ENCODE measurements at regions not wholly inside any gene's neighbourhood (a gene's known extent, or its start where the extent isn't known, plus 50 kb on each side); places are given as distances from the start of the nearest gene placed in this dataset.
"Not testable (repeated sequence)": the region's sequence is repeated elsewhere in the genome, so short reads cannot be mapped to it uniquely, and the experiment has no call there.

GRCh38 chr6:81326881-81327561, 425.5 kb downstream of the TENT5A start:
- peak; percentile 12 for DNase-seq

DNA sequence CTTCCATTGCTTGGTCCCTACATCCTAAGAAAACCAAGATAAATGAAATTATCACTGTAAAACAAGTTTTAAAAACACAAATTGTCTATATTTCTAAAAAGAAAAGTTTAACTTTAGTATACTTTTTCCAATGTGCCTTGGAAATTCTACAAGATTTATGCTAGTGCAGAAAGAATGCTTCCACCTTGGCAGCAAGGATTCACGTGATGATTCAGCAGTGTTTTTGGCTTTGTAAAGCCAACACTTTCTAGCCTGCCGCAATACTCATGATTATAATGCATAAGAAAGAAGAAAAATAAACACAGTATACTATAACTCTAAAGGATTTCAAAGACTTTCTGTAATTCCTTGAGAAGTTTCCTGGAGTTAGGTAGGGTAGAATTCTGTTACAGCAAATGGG, 442.7 kb downstream of the TENT5A start:
- peak; percentile 6 for DNase-seq

- DNase-seq: no peak
Measured at GRCh38 chr6:81308577-81309279, 443.8 kb downstream of the TENT5A start.

DNA sequence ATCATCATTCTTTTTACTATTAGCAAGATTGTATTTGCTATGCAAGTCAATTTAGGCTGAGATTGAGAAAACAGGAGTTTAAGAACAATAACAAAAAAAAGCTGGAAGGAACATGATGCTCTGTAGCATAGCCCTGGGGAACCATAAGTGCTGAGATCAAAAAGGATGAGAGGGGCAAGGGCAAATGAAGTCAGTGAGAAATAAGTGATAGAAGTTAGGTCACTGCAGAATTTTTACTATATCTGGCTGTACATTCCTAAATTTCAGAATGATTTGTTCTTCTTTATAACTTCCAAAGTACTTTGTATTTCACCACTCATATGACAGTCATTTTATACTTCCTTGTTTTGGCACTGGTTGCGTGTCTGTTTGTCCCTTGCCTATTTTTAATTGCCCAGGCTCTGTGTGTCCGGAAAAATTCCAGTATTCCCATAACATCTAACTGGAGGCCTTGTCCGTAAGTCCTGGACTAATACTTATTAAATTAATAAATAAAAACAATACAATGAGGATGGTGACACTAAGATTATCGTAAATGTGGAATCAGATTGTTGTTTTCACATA, 444.7 kb downstream of the TENT5A start:
- no peak for DNase-seq

- DNase-seq: peak; percentile 31
Measured at GRCh38 chr6:81304466-81304865, 448.0 kb downstream of the TENT5A start.

- no peak for DNase-seq
Measured at GRCh38 chr6:81300961-81301360, 451.5 kb downstream of the TENT5A start.

GRCh38 chr6:81298751-81299150, 453.7 kb downstream of the TENT5A start:
- no peak for DNase-seq

DNA sequence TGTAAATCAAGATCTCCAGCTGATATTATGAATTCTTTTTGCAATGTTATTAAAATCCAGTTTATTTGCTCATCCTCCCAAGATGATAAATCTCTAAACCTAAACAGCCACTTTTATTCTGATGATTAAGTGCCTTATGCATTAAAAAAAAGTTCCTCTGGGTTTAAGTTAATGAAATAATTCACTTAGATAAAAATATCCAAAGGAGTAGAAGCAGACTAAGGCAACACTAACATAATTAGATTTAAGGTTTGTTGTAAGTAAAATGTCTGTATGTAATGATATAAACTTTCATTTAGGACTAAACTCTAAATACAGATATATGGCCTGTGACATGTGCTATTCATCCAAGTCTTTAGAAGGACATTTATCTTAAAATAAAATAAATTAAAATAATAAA, 457.2 kb downstream of the TENT5A start:
- no peak for DNase-seq

- DNase-seq: no peak
Measured at GRCh38 chr6:81293896-81294295, 458.6 kb downstream of the TENT5A start.

GRCh38 chr6:81289229-81289628, 463.3 kb downstream of the TENT5A start:
- no peak for DNase-seq

GRCh38 chr6:81265106-81265505, 487.4 kb downstream of the TENT5A start:
- peak; percentile 48 for DNase-seq

DNA sequence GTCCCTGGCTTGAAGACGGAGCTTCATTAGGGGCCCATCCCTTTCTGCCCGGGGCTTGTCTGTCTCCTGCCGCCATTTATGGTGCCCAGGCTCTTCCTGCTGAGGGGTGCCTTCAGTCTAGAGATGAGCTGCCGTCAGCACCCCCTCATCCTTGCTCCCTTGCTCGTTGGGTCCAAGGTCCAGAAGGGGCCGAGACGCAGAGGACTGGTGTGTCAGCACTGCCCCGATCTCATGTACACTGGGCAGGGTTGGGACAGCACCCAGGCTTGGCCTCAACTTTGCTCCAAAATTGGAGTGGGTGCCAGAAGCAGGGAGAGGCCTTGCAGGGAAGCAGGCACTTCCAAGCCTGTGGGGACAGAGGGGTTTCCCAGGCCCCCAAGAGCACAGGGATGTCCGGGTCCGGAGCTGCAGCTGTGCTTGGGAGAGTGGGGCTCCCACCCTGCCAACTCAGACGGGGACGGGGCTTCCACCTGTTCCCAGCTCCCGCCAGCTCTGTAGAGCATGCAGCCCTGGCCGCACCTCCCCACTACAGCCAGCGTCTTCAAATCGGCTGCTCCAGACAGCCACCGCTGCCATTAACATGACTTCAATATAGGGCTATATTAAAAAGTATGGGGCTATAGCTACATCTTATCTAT, 488.8 kb downstream of the TENT5A start:
- DNase-seq: no peak

DNA sequence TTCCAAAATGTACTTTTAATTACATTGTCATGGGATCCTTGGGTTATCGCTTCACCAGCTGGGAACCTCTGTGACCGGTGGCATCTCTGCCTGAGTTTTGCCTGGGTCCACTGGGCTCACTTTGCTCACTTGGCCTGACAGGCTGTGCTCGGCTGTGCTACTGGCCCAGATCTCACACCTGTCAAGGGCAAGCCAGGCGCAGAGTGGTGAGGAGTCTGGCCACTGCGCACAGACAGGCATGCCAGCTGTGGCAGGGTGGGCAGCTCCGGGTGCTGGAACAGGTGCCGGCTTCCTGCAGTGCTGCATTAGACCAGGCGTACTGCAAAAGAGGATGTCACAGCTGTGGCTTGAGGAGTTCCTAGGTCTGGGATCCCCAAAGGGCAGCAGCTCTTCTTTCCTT, 489.8 kb downstream of the TENT5A start:
- DNase-seq: no peak

DNA sequence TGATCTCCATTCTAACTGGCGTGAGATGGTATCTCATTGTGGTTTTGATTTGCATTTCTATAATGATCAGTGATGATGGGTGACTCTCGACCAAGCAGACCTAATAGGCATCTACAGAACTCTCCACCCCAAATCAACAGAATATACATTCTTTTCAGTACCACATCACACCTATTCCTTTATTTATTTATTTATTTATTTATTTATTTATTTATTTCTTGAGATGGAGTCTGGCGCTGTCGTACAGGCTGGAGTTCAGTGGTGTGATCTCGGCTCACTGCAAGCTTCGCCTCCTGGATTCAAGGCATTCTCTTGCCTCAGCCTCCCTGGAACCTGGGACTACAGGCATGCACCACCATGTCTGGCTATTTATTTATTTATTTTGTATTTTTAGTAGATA, 496.3 kb downstream of the TENT5A start:
- not testable (repeated sequence) for DNase-seq

- DNase-seq: peak; percentile 17
Measured at GRCh38 chr6:81253821-81254220, 498.7 kb downstream of the TENT5A start.

- peak; percentile 37 for DNase-seq
Measured at GRCh38 chr6:81252231-81252630, 500.2 kb downstream of the TENT5A start.

DNA sequence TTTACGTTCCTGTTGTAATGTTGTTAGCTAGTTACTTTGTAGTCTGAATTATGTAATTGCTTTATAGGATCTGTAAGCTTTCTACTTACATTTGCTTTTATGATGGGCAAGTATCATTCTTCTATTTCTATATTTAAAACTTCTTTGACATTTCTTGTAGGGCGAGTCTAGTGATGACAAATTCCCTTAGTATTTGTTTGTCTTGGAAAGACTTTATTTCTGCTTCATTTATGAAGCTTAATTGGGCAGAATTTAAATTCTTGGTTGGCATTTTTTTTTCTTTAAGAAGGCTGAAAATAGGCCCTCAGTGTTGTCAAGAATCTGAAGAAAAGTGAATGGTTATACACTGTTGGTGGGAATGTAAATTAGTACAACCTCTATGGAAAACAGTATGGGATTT, 506.3 kb downstream of the TENT5A start:
- DNase-seq: no peak

GRCh38 chr6:81242624-81243023, 509.9 kb downstream of the TENT5A start:
- peak; percentile 51 for DNase-seq

- DNase-seq: peak; percentile 96
Measured at GRCh38 chr6:81241126-81242041, 511.1 kb downstream of the TENT5A start.

GRCh38 chr6:81238390-81238789, 514.1 kb downstream of the TENT5A start:
- no peak for DNase-seq

DNA sequence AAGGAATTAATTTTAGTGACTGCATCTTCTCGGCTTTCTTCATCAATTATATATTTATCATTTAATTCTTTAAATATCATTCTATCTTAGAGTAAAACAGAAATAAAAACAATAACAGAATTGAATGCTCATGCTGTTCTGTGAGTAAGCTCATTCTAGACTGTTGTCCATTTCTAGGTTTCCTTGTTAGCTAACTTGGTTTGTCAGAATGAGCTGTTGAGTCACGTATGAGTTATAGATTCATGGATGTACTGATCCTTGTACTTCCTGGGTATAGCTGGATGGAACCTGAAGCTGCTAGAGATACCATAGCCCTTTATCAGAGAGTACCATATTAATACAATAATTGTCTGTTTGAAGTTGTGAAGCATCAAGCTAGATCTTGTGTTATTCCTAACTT, 515.3 kb downstream of the TENT5A start:
- no peak for DNase-seq

DNA sequence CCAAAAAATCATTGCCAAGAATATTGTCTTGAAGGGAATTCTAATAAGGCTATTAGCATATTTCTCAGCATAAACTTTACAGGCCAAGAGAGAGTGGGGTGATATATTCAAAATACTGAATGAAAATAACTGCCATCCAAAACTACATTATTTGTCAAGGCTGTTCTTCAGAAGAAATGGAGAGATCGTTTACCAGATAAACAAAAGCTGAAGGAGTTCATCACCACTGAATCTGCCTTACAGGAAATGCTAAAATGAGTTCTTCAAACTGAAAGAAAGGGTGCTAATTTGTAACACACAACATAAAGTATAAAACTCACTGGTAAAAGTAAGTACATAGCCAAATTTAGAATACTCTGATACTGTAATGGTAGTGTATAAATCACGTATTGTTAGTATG, 517.0 kb downstream of the TENT5A start:
- DNase-seq: no peak
